Astrocyte (in vitro differentiated cells and primary cell): ENCODE measurements at regions not wholly inside any gene's neighbourhood (a gene's known extent, or its start where the extent isn't known, plus 50 kb on each side); places are given as distances from the start of the nearest gene placed in this dataset.

ENCODE experiments used
- DNase-seq: peaks from one replicate; pipeline ENCODE4 v3.0.0-alpha.2; 2010; ENCODE audit warnings: low read depth
- FAIRE-seq: peaks from 2 replicates; lab custom pipeline; 2011; peaks lifted over from hg19 to GRCh38; lab: Jason Lieb, UNC
- H2AFZ ChIP-seq: 2 replicates; pipeline ENCODE4 v1.6.0; 2012; ENCODE audit warnings: low read depth, low read length, inconsistent platforms
- H3K27ac ChIP-seq: 2 replicates; pipeline ENCODE4 v1.5.1; 2011; ENCODE audit warnings: low read depth, low read length, inconsistent platforms
- H3K27me3 ChIP-seq: 2 replicates; pipeline ENCODE4 v1.6.0; 2011; ENCODE audit warnings: low read length, inconsistent platforms; ENCODE audit not compliant: insufficient read depth
- H3K36me3 ChIP-seq: 2 replicates; pipeline ENCODE4 v1.5.1; 2011; ENCODE audit warnings: low read length, inconsistent platforms; ENCODE audit not compliant: insufficient read depth
- H3K4me1 ChIP-seq: 2 replicates; pipeline ENCODE4 v1.5.1; 2011; ENCODE audit warnings: low read length, inconsistent platforms; ENCODE audit not compliant: insufficient read depth
- H3K4me2 ChIP-seq: 2 replicates; pipeline ENCODE4 v1.6.0; 2012; ENCODE audit warnings: low read length, inconsistent platforms
- H3K4me3 ChIP-seq: 2 replicates; pipeline ENCODE4 v1.5.1; 2011; ENCODE audit warnings: low read depth, mild to moderate bottlenecking, low read length, inconsistent platforms; ENCODE audit not compliant: insufficient read depth
- H3K79me2 ChIP-seq: 2 replicates; pipeline ENCODE4 v1.6.0; 2012; ENCODE audit warnings: mild to moderate bottlenecking, low read length, inconsistent platforms; ENCODE audit not compliant: insufficient read depth
- H3K9ac ChIP-seq: 2 replicates; pipeline ENCODE4 v1.6.0; 2012; ENCODE audit warnings: mild to moderate bottlenecking, low read length, inconsistent platforms
- H3K9me3 ChIP-seq: 2 replicates; pipeline ENCODE4 v1.5.1; 2012; ENCODE audit warnings: low read depth, mild to moderate bottlenecking, low read length, inconsistent platforms; ENCODE audit not compliant: insufficient read depth
- H4K20me1 ChIP-seq: 2 replicates; pipeline ENCODE4 v1.6.0; 2012; ENCODE audit warnings: low read length, inconsistent platforms; ENCODE audit not compliant: insufficient read depth
- H3K27ac Mint-ChIP-seq: one replicate; pipeline ENCODE4 v1.8.0; 2021; ENCODE audit warnings: mild to moderate bottlenecking, mixed read lengths; ENCODE audit not compliant: unreplicated experiment
- H3K27me3 Mint-ChIP-seq: one replicate; pipeline ENCODE4 v1.8.0; 2021; ENCODE audit warnings: low read depth, mixed read lengths; ENCODE audit not compliant: unreplicated experiment
- H3K36me3 Mint-ChIP-seq: one replicate; pipeline ENCODE4 v1.8.0; 2021; ENCODE audit warnings: low read depth, mixed read lengths; ENCODE audit not compliant: unreplicated experiment
- H3K4me1 Mint-ChIP-seq: one replicate; pipeline ENCODE4 v1.8.0; 2021; ENCODE audit warnings: low read depth, mixed read lengths; ENCODE audit not compliant: unreplicated experiment
- H3K4me3 Mint-ChIP-seq: one replicate; pipeline ENCODE4 v1.8.0; 2021; ENCODE audit warnings: mild to moderate bottlenecking, moderate library complexity, mixed read lengths; ENCODE audit not compliant: unreplicated experiment
- H3K9me3 Mint-ChIP-seq: one replicate; pipeline ENCODE4 v1.8.0; 2021; ENCODE audit warnings: mild to moderate bottlenecking, mixed read lengths; ENCODE audit not compliant: unreplicated experiment
- EZH2 ChIP-seq: IDR thresholded peaks from 2 replicates; pipeline ENCODE4 v1.6.1; 2012; ENCODE audit warnings: mild to moderate bottlenecking, low read length, inconsistent platforms; ENCODE audit not compliant: insufficient read depth
- TF ChIP-seq, protein P1 (sequence below): IDR thresholded peaks from 2 replicates; pipeline ENCODE4 v1.5.1; 2011; ENCODE audit warnings: low read depth, mild to moderate bottlenecking, inconsistent platforms, low read length, moderate library complexity; ENCODE audit not compliant: insufficient read depth

DNA sequence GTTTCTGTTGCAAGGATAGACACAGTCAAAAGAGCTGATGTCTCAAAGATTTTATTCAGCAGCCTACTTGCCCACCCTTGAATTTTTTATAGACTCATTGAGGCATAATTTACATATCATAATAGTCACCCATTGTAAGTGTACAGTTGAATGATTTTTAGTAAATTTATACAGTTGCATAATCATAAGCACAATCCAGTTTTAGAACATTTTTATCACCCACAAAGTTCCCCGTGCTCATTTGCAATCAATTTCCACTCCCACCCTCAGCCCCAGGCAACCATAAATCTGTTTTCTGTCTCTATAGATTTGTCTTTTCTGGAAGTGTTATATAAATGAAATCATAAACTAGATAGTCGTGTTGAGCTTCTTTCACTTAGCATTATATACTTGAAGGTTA lies 517.7 kb downstream of the TLE1 start:
- Mint-ChIP-seq H3K4me3 (no peak overlapping the region), H3K27ac (no peak overlapping the region), H3K9me3 (peaks cover 1% of the 10 kb centered on the region), H3K36me3 (no peaks in the 10 kb centered on the region), H3K4me1 (no peaks in the 10 kb centered on the region), H3K27me3 (no peaks in the 10 kb centered on the region)
- H3K4me2 ChIP-seq: no peak overlapping the region
- H3K4me3 ChIP-seq: no peak overlapping the region
- H3K9me3 ChIP-seq: no peaks in the 10 kb centered on the region
- H3K27me3 ChIP-seq: no peaks in the 10 kb centered on the region
- H3K27ac ChIP-seq: no peak overlapping the region
- no peaks in the 10 kb centered on the region for H3K79me2 ChIP-seq
- H3K4me1 ChIP-seq: no peaks in the 10 kb centered on the region
- H3K36me3 ChIP-seq: no peaks in the 10 kb centered on the region
- H2AFZ ChIP-seq: no peak overlapping the region
- no peaks in the 10 kb centered on the region for H4K20me1 ChIP-seq
- no peak overlapping the region for H3K9ac ChIP-seq
- no peak for FAIRE-seq
- DNase-seq: no peak
- TF ChIP-seq EZH2: no peak
- TF ChIP-seq, protein P1, sequence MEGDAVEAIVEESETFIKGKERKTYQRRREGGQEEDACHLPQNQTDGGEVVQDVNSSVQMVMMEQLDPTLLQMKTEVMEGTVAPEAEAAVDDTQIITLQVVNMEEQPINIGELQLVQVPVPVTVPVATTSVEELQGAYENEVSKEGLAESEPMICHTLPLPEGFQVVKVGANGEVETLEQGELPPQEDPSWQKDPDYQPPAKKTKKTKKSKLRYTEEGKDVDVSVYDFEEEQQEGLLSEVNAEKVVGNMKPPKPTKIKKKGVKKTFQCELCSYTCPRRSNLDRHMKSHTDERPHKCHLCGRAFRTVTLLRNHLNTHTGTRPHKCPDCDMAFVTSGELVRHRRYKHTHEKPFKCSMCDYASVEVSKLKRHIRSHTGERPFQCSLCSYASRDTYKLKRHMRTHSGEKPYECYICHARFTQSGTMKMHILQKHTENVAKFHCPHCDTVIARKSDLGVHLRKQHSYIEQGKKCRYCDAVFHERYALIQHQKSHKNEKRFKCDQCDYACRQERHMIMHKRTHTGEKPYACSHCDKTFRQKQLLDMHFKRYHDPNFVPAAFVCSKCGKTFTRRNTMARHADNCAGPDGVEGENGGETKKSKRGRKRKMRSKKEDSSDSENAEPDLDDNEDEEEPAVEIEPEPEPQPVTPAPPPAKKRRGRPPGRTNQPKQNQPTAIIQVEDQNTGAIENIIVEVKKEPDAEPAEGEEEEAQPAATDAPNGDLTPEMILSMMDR: no peak

DNA sequence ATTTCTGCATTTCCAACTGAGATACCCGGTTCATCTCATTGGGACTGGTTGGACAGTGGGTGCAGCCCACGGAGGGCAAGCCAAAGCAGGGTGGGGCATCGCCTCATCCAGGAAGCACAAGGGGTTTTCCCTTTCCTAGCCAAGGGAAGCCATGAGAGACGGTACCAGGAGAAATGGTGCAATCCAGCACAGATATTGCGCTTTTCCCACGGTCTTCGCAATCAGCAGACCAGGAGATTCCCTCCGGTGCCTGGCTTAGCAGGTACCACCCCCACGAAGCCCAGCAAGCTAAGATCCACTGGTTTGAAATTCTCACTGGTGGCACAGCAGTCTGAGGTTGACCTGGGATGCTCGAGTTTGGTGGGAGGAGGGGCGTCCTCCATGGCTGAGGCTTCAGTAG lies 527.0 kb downstream of the TLE1 start:
- no peaks in the 10 kb centered on the region for H4K20me1 ChIP-seq
- H3K27me3 ChIP-seq: no peaks in the 10 kb centered on the region
- no peak overlapping the region for H3K27ac ChIP-seq
- H3K4me3 Mint-ChIP-seq: no peak overlapping the region
- peaks cover 4% of the 10 kb centered on the region for H3K9me3 Mint-ChIP-seq
- FAIRE-seq (no peak), DNase-seq (no peak)
- peaks cover 3% of the 10 kb centered on the region for H3K27me3 Mint-ChIP-seq
- H3K4me1 ChIP-seq: no peaks in the 10 kb centered on the region
- no peak overlapping the region for H3K27ac Mint-ChIP-seq
- TF ChIP-seq, protein P1: no peak
- TF ChIP-seq EZH2: no peak
- no peak overlapping the region for H2AFZ ChIP-seq
- no peak overlapping the region for H3K4me2 ChIP-seq
- H3K4me1 Mint-ChIP-seq: no peaks in the 10 kb centered on the region
- no peaks in the 10 kb centered on the region for H3K79me2 ChIP-seq
- no peak overlapping the region for H3K4me3 ChIP-seq
- no peaks in the 10 kb centered on the region for H3K9me3 ChIP-seq
- H3K36me3 ChIP-seq: no peaks in the 10 kb centered on the region
- H3K36me3 Mint-ChIP-seq: peaks cover 2% of the 10 kb centered on the region
- H3K9ac ChIP-seq: no peak overlapping the region

DNA sequence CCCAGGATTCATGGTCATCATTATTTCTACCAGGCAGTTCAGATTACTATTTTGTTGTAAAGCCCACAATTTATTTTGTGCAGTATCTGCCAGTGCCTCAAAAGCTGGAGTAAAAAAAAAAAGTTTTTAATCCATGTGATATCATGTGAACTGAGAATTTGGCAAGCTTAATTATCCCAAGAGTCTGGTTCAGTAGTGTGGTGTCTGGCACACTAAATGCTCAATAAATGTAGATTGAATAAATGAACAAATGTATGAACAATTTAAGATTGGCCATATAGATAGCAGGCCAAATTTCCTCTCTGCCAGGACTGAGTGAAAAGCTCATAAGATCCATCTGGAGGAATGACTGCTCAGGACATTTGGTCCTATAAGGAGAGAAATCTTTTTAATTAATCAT lies 533.0 kb downstream of the TLE1 start:
- Mint-ChIP-seq H3K4me3 (no peak overlapping the region), H3K4me1 (no peaks in the 10 kb centered on the region), H3K36me3 (no peaks in the 10 kb centered on the region), H3K27ac (no peak overlapping the region), H3K27me3 (no peaks in the 10 kb centered on the region), H3K9me3 (peaks cover 1% of the 10 kb centered on the region)
- no peak for FAIRE-seq
- H3K4me3 ChIP-seq: no peak overlapping the region
- TF ChIP-seq, protein P1: no peak
- TF ChIP-seq EZH2: no peak
- H3K79me2 ChIP-seq: no peaks in the 10 kb centered on the region
- H2AFZ ChIP-seq: no peak overlapping the region
- no peaks in the 10 kb centered on the region for H3K9me3 ChIP-seq
- H3K36me3 ChIP-seq: no peaks in the 10 kb centered on the region
- H3K9ac ChIP-seq: no peak overlapping the region
- H3K4me1 ChIP-seq: no peaks in the 10 kb centered on the region
- H3K27me3 ChIP-seq: no peaks in the 10 kb centered on the region
- no peak for DNase-seq
- no peaks in the 10 kb centered on the region for H4K20me1 ChIP-seq
- H3K27ac ChIP-seq: no peak overlapping the region
- H3K4me2 ChIP-seq: no peak overlapping the region
